ENCODE measurements at regions not wholly inside any gene's neighbourhood (a gene's known extent, or its start where the extent isn't known, plus 50 kb on each side); places are given as distances from the start of the nearest gene placed in this dataset.

DNA sequence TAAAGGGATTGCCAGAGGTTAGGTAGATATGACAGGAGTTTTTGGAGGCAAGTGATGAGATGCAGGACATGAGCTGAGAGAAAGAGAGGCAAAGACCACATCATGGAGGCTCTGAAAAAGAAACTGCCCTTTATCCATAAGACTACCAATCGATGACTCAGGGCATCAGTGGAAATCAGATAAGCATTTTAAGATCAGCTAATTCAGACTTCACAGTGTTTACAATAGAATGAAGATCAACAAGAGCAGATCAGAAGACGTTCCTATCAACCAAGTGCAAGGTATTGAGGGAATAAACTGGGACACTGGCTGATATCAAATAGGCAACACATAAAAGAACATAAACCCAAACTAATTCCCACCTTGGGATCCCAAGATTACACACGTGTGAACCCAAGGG, 227.2 kb downstream of the SLCO4C1 start:
- TF ChIP-seq, protein P1, sequence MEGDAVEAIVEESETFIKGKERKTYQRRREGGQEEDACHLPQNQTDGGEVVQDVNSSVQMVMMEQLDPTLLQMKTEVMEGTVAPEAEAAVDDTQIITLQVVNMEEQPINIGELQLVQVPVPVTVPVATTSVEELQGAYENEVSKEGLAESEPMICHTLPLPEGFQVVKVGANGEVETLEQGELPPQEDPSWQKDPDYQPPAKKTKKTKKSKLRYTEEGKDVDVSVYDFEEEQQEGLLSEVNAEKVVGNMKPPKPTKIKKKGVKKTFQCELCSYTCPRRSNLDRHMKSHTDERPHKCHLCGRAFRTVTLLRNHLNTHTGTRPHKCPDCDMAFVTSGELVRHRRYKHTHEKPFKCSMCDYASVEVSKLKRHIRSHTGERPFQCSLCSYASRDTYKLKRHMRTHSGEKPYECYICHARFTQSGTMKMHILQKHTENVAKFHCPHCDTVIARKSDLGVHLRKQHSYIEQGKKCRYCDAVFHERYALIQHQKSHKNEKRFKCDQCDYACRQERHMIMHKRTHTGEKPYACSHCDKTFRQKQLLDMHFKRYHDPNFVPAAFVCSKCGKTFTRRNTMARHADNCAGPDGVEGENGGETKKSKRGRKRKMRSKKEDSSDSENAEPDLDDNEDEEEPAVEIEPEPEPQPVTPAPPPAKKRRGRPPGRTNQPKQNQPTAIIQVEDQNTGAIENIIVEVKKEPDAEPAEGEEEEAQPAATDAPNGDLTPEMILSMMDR (conservative IDR thresholded peaks at IDR 0.05; ENCODE audit: low read depth in 2 of 2), result no peak
- TF ChIP-seq EZH2 (IDR thresholded peaks at IDR 0.05; ENCODE audit: low read depth, unreplicated experiment) (no peak), EZH2phosphoT487 (IDR thresholded peaks at IDR 0.05; ENCODE audit: unreplicated experiment) (no peak), POLR2AphosphoS5 (IDR thresholded peaks at IDR 0.05; ENCODE audit: low read depth) (no peak)
